Ecto neural progenitor cell (in vitro differentiated cells): ENCODE measurements at regions not wholly inside any gene's neighbourhood (a gene's known extent, or its start where the extent isn't known, plus 50 kb on each side); places are given as distances from the start of the nearest gene placed in this dataset.
"Not testable (repeated sequence)": the region's sequence is repeated elsewhere in the genome, so short reads cannot be mapped to it uniquely, and the experiment has no call there.

Source experiments
- DNase-seq: peaks from one replicate; pipeline ENCODE4 v3.0.0-alpha.2; 2018; ENCODE audit warnings: low spot score

DNA sequence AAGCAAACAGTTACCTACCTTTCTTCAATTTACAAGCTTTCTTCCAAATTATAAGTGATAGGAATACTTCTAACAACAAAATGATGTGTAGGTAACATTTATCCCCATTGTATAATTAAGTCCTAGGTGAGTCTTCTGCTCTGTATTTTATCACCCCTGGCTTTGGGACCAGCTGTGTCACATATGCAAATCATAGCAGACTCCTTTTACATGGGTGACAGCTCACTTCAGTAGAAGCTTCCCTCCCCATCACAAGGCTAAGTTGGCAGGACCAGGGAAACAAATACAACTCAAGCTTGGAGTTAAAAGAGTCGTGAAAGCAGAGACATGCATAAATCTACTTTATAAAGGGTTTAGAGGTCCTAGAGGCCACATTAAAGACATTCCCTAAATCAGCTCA, 121.1 kb upstream of the RUNX1 start:
- no peak for DNase-seq

GRCh38 chr21:35169574-35169973, 120.5 kb upstream of the RUNX1 start:
- DNase-seq = no peak

DNA sequence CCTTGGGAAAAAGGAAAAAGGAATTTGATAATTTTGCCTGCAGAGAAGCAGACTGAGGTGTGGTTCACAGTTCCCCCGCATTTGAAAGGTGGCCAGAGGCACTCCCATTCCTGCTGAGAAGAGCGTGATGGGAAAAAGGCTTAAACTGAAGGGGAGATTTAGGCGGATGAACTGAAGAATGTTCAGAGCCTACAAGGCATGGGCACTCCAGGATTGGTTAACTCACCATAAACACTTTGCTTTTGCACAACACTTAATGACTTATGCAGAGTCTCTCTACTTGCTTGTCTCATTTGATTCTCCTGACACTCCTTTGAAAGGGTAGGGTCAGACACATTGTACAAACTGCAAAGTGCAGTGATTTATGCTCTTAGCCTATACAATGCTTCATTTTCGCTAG, 119.6 kb upstream of the RUNX1 start:
- no peak for DNase-seq

DNA sequence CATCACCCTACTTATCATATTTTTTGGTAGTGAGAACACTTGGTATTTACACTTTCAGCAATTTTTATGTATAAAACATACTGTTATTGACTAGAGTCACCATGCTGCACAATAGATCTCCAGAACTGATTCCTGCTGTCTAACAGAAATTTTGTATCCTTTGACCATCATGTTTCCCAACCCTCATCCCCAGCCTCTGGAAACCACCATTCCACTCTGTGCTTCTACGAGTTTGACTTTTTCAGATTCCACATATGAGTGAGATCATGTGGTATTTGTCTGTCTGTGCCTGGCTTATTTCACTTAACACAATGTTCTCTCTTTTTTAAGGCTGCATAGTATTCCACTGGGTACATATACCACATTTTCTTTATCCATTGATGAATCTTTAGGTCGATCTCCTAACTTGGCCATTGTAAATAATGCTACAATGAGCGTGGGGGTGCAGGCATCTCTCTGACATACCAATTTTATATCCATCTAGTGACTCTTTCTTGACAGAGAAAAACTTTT, 115.9 kb upstream of the RUNX1 start:
- DNase-seq = no peak

DNA sequence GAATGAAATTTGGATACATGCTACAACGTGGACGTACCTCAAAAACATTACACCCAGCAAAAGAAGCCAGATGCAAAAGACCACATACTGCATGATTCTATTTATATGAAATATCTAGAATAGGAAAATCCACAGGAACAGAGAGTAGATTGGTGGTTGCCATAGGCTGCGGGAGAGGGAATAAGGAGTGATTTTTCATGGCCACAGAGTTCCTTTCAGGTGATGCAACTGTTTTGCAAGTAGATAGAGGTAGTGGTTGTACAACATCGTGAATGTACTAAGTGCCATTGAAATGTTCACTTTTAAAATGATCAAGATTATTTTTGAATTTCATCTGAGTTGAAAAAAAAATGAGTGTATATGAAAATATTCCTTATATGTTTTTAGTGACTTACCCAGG, 115.3 kb upstream of the RUNX1 start:
- no peak for DNase-seq

DNA sequence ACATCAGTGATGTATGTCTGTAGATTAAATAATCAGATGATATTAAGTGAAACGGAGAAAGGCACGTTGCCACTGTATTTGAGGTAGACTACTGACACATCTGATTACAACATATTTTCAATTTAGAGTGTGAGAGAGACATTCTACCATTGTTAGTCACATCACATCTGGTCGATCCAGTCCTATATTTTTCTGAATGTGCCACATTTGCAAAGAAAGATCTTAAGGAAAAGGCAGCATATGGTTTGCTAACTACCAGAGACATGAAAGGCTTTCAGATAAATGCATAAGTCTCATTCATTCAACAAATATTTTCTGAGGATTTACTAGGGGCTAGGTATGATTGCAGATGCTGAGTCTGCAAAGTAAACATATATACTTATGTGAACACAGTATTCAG, 114.3 kb upstream of the RUNX1 start:
- no peak for DNase-seq

GRCh38 chr21:35162831-35163230, 113.7 kb upstream of the RUNX1 start:
- DNase-seq = no peak

DNA sequence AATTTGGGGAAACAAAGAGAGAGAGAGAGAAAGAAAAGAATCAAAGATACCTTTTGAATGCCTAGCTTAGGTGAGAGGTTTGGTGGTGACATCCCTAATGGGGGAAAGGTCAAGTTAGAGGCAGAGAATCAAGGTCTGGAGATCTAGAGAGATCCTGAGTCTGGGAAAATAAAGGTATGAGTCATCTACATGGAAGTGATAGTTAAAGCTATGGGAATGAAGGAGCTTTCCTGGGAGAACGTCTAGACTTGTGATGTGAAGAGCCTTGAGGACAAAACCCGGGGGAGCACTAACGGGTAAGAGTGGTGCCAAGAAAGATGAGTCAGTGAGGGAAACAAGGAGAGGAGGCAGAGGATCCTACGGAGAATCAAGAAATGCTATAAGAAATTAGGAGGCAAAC, 110.8 kb upstream of the RUNX1 start:
- no peak for DNase-seq

DNA sequence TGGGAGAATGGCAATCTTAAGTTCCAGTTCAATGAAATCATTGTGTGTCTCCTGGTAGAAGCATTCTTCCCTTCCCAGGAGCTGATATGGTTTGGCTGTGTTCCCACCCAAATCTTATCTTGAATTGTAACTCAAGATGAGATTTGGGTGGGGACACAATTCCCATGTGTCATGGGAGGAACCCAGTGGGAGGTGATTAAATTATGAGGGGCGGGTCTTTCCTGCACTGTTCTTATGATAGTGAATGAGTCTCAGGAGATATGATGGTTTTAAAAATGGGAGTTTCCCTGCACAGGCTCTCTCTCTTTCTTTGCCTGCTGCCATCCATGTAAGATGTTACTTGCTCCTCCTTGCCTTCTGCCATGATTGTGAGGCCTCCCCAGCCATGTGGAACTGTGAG, 108.3 kb upstream of the RUNX1 start:
- DNase-seq = not testable (repeated sequence)

DNA sequence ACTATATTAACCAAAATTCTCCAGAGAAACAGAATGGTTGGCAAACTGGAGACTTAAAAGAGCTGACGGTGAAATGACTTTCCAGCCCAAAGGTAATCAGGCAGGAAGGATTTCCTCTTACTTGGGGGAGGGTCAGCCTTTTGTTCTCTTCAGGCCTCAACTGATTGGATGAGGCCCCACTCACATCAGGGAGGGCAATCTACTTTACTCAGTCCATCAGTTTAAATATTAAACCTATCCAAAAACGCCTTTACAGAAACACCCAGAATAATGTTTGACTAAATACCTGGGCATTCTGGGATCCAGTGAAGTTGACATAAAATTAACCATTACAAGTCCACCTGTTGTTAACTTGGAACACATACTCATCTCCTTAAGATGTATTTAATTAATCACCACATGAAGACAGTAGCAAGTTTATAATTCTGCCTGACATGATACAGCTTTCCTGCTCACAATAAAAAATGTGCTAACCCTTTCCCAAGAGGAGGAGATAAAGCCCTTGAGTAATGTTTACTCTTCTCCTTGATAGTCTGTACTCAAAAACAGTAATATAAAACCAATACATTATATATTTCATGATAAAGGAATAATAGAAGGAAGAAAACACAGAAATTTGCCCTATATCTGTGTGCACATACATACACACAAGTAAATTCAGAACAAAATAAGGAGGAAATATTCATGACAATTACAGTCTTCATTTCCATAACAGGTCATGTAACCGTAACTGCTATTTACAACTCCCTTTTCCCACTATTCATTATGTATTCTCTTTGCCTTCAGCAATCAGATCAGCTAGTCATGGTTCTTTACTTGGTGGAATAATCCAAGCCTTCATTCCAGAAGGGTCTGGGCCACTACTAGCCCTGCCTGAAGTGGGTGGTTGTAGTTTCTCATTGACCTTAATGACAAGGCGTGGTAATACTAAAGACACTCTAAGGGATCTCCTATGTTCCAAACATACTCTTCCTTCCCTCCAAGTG, 107.5 kb upstream of the RUNX1 start:
- DNase-seq = no peak

DNA sequence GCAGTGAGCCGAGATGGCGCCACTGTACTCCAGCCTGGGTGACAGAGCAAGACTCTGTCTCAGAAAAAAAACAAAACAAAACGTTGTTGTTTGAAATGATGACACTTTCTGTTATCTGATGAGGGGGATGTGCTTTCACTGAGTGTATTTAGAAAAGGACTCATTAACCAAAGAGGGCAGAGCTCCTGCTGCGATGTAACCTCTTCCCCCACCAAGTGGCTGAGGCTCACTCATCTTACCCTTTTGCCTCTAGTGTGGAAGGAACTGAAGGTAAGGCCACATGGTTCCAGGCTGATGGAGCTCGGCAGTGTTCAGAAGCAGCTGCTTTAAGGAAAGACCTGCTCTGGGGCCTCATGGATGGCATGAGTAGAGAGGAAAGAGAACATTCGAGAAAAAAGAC, 105.7 kb upstream of the RUNX1 start:
- no peak for DNase-seq

DNA sequence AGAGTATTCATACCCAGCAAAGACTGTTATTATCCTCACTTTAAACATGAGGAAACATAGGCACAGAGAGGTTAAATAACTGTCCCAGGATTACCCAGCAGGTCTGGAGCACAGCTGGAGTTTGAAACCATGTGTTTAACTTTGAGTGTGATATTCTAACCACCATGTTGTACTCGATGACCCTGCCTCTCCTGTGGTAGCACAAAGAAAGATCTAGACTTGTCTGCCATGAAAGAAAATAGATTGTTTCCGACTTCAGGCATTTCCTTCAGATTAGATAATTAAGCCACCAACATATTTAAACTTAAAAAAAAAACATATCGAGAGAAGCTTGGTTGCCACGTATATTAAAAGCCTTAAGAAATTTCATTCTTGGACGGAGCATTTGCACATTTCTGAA, 104.6 kb upstream of the RUNX1 start:
- DNase-seq = no peak

DNA sequence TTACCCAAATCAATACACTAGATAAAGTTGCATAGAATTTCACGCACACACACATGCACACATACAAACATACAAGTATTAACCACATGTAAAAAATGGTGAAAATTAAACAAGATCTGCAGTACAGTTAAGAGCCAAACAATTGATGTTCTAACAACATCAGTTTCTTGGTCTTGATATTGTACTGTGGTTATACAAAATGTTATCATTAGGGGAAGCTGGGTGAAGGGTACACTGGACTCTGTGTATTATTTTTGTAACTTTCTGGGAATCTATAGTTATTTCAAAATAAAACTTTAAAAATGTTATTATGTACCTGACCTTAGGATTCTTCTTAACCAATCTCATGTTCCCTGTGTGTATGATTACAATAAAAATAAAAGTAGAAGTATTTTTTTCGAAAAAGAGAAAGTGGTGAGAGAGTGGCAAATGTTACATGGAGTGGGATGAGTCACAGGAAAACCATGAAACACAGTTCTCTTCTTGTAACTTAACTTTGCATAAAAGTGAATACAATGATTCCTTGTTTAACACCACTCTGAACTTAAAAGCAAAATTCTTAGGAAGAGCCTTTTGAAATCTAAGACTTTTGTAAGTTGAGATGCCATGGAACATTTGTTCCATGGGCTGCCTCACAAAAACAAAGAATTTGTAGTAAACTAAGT, 101.6 kb upstream of the RUNX1 start:
- DNase-seq = no peak

- DNase-seq = no peak
These were observed 100.6 kb upstream of the RUNX1 start for GRCh38 chr21:35149698-35150097.

GRCh38 chr21:35147439-35147838, 98.3 kb upstream of the RUNX1 start:
- DNase-seq = no peak

DNA sequence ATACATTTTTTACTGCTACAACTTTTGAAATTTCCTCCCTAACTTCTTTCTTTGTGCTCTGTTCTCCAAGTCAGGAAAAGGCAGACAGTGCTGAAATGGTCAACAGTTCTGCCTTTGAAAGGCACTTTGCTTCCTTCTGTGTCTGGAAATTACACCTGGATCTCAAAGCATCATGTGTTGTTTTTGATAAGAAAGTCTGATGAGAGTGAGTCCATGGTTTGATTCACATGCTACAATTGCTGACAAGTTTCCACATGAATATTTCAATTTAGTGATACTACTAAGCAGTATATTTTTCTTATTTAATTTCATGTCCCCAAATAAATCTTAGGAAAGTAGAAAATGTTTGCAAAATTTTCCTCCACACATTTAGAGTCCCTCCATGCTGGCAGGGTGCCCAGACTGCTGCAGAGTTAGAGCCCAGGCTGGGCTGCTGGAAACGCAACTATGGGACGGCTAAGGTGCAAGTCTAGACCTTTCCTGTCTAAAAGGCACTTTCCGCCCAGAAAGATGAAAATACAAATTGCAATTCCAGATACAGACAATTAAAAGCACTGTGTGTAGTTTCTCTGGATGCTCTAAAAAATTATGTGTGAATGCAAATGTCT, 96.6 kb upstream of the RUNX1 start:
- DNase-seq = no peak

- DNase-seq = no peak
These were observed 95.9 kb upstream of the RUNX1 start for GRCh38 chr21:35144978-35145377.

DNA sequence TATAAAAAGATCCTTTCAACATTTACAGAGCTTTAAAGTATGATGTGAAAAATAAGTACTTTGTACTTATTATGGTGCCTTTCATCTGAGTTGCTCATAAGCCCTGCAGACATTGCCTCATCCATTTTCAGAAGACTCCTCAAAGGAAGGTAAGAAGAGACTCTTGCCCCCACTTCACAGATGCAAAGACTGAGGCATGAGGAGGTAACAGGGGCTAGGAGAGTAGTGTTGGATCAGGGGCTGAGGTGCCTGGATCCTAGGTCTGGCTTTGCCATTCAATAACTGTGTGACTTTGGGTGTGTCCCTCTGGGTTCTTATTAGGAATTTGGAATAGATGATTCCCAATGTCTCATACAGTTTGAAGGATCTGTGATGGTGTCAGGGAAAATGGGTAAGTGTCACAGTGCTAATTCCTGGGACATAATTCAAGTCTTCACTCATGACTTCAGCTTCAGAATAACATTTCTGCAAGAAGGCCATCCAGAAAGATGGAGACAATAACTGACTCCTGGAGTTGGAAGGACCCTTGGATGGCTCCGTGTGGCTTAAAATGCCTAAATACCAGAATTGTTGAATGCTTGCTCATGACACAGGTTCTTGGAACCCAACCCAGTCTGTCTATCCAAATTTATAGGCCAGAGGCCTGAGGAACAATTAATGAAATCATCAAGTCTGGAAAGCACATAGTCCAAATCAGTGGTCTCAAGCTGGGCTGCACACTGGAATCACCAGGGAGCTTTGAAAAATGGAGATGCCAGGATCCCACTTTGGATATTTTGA, 93.1 kb upstream of the RUNX1 start:
- DNase-seq = no peak

GRCh38 chr21:35139382-35139715, 90.2 kb upstream of the RUNX1 start:
- no peak for DNase-seq

DNA sequence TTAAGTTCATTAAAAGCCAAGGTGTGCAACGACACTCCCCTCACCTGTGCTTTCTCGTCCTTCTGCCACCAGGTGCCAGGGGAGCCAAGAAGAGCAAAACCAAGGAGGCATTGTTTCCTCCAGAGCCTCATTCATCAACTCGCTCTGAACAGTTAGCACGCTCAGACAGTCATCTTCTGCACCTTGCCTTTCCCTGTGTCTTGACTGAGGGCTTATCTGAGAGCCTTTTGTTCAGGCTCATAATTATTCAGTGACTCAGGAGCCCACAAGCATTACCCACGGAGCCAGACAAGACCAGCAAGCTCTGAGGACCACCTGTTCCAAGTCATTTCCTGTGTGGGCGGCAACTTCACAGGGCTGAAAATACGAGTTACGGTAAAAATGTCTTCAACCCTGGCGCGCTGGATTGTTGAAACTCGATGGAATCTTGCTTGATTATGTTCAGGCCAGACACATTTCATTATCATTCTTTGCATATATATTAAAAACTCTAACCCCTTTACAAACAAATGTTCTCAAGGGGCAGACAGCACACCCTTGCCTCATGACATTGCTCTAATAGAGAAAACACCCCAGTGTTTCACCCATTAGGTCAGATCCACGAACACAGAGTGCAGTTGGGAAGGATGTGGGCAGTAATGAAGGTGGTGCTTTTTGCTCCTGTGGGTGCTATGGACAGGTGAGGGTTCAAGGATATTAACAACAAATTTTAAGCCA, 89.7 kb upstream of the RUNX1 start:
- DNase-seq = no peak

DNA sequence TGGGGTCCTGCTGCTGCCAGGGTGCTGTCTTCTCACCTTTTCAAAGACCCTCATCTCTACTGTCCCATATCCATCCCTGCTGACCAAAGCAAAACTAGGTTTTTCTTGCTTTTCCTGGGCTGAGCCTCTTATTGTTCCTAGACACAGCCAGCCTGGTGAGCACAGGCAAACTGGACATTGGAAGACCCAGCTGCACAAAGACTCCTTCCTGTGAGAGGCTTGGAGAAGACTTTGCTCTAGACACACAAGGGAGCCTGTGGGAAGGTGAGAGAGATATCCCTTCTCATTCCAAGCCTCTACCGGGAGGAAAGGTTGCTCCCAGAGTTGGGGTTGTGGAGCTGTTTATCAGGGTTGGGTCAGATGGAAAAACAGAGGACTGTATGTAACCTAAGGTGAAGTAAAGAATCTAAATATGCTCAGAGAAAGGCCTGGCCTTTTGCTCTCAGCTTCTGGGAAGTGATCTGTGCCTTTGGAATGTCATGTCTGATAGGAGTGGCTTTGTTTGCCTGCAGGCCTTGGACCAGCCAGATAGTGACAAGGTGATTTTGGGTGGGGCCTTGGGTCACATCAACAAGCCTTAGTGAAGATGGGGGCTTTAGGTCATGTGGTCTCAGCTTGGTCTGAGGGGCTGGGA, 87.6 kb upstream of the RUNX1 start:
- DNase-seq = no peak
